22Rv1 (cell line): ENCODE measurements at regions not wholly inside any gene's neighbourhood (a gene's known extent, or its start where the extent isn't known, plus 50 kb on each side); places are given as distances from the start of the nearest gene placed in this dataset.

Source experiments
- CTCF ChIP-seq: fragments of 450-650 bp; IDR thresholded peaks from 2 replicates; pipeline ENCODE4 v1.5.1; 2017; ENCODE audit warnings: mild to moderate bottlenecking
- ZFX ChIP-seq: fragments of 450-650 bp; IDR thresholded peaks from 2 replicates; pipeline ENCODE4 v1.6.1; 2017; ENCODE audit warnings: antibody characterized with exemption, borderline replicate concordance

- no peak for TF ChIP-seq CTCF
- TF ChIP-seq ZFX: no peak
Measured at GRCh38 chr14:29425705-29426482, 501.8 kb downstream of the PRKD1 start.
